Activated CD4-positive, alpha-beta memory T cell treated with anti-CD3 and anti-CD28 coated beads for 36 hours (primary cell): ENCODE measurements at regions not wholly inside any gene's neighbourhood (a gene's known extent, or its start where the extent isn't known, plus 50 kb on each side); places are given as distances from the start of the nearest gene placed in this dataset.
"Not testable (repeated sequence)": the region's sequence is repeated elsewhere in the genome, so short reads cannot be mapped to it uniquely, and the experiment has no call there.

Source experiments
- CTCF ChIA-PET: fragments of 350-600 bp; sonication (Branson Sonifier 250); formaldehyde crosslinking; loops from one replicate; lab custom pipeline; 2021; ENCODE audit warnings: antibody characterized with exemption, inconsistent platforms; lab: Charles Lee
- POLR2A ChIA-PET: fragments of 350-600 bp; sonication (Branson Sonifier 250); formaldehyde crosslinking; loops from one replicate; lab custom pipeline; 2021; ENCODE audit warnings: antibody characterized with exemption; lab: Charles Lee
- DNase-seq: peaks from one replicate; pipeline ENCODE4 v3.0.0-alpha.2; 2020
- H3K27ac Mint-ChIP-seq: one replicate; pipeline ENCODE4 v1.8.0; 2021; ENCODE audit warnings: mixed read lengths
- H3K27me3 Mint-ChIP-seq: one replicate; pipeline ENCODE4 v1.8.0; 2021; ENCODE audit warnings: mixed read lengths
- H3K36me3 Mint-ChIP-seq: one replicate; pipeline ENCODE4 v1.8.0; 2021; ENCODE audit warnings: mixed read lengths
- H3K4me1 Mint-ChIP-seq: one replicate; pipeline ENCODE4 v1.8.0; 2021; ENCODE audit warnings: low read depth, mixed read lengths
- H3K4me3 Mint-ChIP-seq: one replicate; pipeline ENCODE4 v1.8.0; 2021; ENCODE audit warnings: mild to moderate bottlenecking, mixed read lengths
- H3K9me3 Mint-ChIP-seq: one replicate; pipeline ENCODE4 v1.8.0; 2021; ENCODE audit warnings: mixed read lengths
- intact Hi-C: fragments of 100-400 bp; cut with micrococcal nuclease; formaldehyde crosslinking; loops from one replicate; pipeline ENCODE4 v1.15.1; 2023

DNA sequence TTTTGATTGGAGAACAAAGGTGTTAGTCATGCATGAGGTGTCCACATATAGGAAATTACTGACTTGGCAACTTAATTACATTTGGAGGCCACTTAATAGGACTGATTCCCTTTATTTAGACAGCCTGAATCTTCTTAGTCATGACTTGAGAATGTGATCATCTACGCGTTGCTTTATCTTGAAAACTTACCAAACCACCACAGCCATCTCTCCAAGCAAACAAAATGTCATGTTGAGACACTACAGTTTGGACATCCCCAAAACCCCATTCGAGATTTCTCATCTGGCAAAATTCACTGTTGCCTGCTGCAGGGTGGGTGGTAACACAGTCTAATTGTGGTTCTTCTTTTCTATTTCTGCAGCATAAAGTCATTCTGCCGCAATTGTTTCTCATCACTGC is 176.5 kb upstream of the CDH5 start:
- Mint-ChIP-seq H3K4me1 (no peaks in the 10 kb centered on the region), H3K36me3 (no peaks in the 10 kb centered on the region)

DNA sequence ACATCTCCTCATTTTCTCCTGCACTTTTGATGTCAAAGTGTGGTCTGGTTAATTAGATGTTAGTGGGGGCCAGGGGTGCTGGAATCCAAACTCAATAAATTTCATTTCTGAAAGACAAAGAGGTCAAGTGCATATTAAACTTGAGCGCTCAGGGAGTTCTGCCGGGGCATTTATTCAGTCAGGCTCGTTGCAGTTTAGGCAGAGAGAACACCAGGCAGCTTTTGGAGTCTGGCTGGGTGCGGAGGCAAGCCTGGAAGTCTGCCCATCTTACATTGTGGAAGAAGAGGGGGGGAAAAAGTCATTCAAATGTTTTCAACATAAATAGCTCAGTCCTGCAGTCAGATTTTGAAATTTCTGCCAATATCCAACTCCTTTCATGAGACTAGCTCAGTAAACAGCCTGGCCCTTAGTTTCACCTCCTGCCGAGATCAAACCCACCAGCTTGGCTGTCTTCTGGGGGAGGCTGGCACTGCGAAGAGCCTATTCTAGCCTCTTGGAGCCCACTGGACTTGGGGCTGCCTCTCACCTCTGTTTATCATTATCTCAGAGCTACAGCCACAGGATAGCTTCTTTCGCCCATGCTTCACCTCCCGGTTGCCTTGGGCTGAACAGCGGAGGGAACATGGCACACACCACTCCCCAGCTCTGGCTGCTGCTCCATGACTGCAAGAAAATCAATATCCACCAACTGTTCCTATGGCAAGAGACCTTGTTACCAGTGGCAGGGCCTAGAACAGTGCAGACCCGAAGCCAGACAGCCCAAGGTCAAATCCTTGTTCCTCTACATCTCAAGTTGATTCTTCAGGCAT is 177.4 kb upstream of the CDH5 start:
- DNase-seq, result no peak
- intact Hi-C loops, result no loop called here
- H3K4me1 Mint-ChIP-seq, result no peaks in the 10 kb centered on the region
- CTCF ChIA-PET, result no interaction called here
- no peaks in the 10 kb centered on the region for H3K36me3 Mint-ChIP-seq
- no peak overlapping the region for H3K4me3 Mint-ChIP-seq
- no peak overlapping the region for H3K27ac Mint-ChIP-seq
- POLR2A ChIA-PET, result no interaction called here
- peaks cover 10% of the 10 kb centered on the region for H3K27me3 Mint-ChIP-seq
- peaks cover 3% of the 10 kb centered on the region for H3K9me3 Mint-ChIP-seq

More for the DNA sequence above, 176.5 kb upstream of the CDH5 start:
- H3K4me3 Mint-ChIP-seq, result no peak overlapping the region
- no peak overlapping the region for H3K27ac Mint-ChIP-seq
- ChIA-PET CTCF (no interaction called here), POLR2A (no interaction called here)
- intact Hi-C loops, result no loop called here
- peaks cover 3% of the 10 kb centered on the region for H3K9me3 Mint-ChIP-seq
- DNase-seq, result no peak
- peaks cover 10% of the 10 kb centered on the region for H3K27me3 Mint-ChIP-seq

DNA sequence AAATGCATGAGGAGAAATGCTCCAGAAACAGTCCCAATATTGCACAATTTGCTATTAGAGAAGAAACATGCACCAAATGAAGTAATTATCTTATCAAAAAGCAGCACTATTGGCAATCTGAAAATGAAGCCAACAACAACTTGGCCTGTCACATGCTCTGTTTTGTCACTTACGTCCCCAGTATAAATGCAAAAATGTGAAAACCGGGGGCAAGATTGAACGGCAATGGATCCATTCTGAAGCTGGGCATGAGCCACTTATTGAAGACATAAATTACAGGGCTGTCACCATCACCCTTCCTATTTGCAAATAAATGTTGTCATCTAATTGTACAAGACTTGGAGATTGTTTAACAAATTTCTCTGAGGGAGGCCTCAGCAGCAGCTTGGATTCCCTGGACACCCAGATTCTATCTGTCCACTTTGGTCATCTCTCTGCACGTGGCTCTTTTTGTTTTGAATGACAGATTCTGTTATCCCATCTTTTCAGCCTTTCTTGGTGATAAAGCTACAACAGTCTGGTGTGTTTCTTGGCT is 180.2 kb upstream of the CDH5 start:
- H3K27me3 Mint-ChIP-seq, result peaks cover 17% of the 10 kb centered on the region
- no peaks in the 10 kb centered on the region for H3K36me3 Mint-ChIP-seq
- no peaks in the 10 kb centered on the region for H3K4me1 Mint-ChIP-seq
- no peak for DNase-seq
- no peak overlapping the region for H3K27ac Mint-ChIP-seq
- ChIA-PET POLR2A (no interaction called here), CTCF (no interaction called here)
- no peak overlapping the region for H3K4me3 Mint-ChIP-seq
- H3K9me3 Mint-ChIP-seq, result peaks cover 3% of the 10 kb centered on the region
- intact Hi-C loops, result no loop called here

DNA sequence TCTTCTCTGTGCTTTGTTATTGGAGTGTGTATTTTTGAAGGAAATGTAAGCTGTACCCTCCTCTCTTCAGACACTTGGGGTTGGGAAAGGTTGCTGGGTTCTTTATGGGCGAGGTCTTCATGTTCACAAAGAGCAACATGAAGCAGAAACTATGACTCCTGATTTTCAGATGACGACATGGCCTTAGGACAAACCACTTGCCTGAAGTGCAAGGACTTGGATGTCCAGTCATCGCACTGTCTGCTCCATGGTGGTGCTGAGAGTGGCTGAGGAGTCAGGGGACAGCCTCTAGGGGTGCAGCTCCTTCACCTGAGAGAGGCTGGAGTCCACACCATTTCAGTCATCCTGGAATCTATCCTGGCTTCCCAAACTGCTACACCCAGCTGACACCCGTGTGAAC is 183.9 kb upstream of the CDH5 start:
- CTCF ChIA-PET, result no interaction called here
- H3K27ac Mint-ChIP-seq, result no peak overlapping the region
- no peak for DNase-seq

DNA sequence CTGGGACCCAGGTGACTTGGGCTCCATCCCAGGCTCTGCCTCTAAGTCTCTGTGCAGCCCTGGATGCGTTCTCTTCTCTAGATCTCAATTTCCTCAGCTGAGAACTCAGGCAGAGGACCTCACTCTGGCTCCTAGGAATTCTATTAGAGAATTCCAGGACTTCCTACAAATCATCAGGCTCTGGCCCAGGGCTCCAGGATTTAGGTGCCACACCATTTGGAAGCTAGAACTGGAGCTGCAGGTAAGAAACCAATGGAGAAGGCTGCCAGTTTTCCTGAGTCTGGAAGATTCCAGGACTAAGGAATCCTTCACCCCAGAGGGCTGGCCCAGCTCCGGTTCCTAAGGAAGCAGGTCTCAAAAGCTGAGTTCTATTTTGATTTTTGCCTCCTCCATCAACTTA is 189.8 kb upstream of the CDH5 start:
- Mint-ChIP-seq H3K9me3 (peaks cover 10% of the 10 kb centered on the region), H3K4me3 (no peak overlapping the region), H3K4me1 (no peaks in the 10 kb centered on the region), H3K36me3 (no peaks in the 10 kb centered on the region), H3K27ac (no peak overlapping the region), H3K27me3 (peaks cover 8% of the 10 kb centered on the region)
- ChIA-PET POLR2A (no interaction called here), CTCF (no interaction called here)
- no peak for DNase-seq
- intact Hi-C loops, result no loop called here

More for the DNA sequence above, 183.9 kb upstream of the CDH5 start:
- Mint-ChIP-seq H3K27me3 (peaks cover 13% of the 10 kb centered on the region), H3K4me1 (no peaks in the 10 kb centered on the region), H3K9me3 (peaks cover 10% of the 10 kb centered on the region), H3K36me3 (no peaks in the 10 kb centered on the region), H3K4me3 (no peak overlapping the region)
- POLR2A ChIA-PET, result no interaction called here
- intact Hi-C loops, result no loop called here

DNA sequence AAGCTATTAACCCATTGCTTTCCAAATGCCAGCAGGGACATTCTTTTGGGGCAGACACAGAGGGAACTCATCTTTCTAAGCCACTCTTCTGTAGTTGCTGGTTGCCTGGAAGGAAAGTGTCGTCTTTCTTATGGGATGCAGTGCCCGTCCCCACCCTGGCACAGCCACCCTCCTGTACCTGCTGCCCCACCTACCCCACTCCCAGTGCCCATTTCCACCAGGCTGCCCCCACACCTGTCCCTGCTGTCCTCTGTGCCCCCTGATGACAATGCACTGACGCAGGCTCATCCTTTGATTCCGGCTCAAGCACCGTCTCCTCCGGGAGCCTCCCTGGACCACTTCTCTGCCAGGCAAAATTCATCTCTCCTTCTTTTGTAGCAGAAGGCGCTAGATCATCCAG is 190.4 kb upstream of the CDH5 start:
- Mint-ChIP-seq H3K4me1 (no peaks in the 10 kb centered on the region), H3K27me3 (peaks cover 3% of the 10 kb centered on the region), H3K4me3 (no peak overlapping the region), H3K27ac (no peak overlapping the region), H3K9me3 (peaks cover 10% of the 10 kb centered on the region), H3K36me3 (no peaks in the 10 kb centered on the region)
- DNase-seq, result no peak
- ChIA-PET CTCF (no interaction called here), POLR2A (no interaction called here)
- intact Hi-C loops, result no loop called here

DNA sequence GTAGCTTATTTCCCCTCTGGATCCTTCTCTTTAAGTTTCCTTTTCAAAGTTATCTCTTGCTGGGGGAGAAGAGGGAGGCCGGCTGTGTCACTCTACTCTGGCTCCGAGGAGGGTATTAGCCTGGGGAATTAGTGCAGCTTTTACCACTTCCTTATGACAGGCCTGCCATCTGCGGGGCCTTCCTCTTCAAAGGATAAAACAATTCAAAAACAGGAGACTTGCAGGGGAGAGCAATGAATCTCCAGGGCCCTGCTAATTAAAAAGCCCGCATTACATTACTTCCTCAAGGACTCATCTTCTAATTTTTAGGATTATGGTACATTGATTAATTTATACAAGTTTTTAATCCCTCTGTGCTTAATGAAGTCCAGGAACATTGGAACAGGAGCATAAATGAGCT is 190.9 kb upstream of the CDH5 start:
- Mint-ChIP-seq H3K36me3 (no peaks in the 10 kb centered on the region), H3K27ac (no peak overlapping the region), H3K4me3 (no peak overlapping the region), H3K4me1 (no peaks in the 10 kb centered on the region), H3K9me3 (peaks cover 10% of the 10 kb centered on the region), H3K27me3 (peaks cover 3% of the 10 kb centered on the region)
- no peak for DNase-seq
- ChIA-PET POLR2A (no interaction called here), CTCF (no interaction called here)
- intact Hi-C loops, result no loop called here

DNA sequence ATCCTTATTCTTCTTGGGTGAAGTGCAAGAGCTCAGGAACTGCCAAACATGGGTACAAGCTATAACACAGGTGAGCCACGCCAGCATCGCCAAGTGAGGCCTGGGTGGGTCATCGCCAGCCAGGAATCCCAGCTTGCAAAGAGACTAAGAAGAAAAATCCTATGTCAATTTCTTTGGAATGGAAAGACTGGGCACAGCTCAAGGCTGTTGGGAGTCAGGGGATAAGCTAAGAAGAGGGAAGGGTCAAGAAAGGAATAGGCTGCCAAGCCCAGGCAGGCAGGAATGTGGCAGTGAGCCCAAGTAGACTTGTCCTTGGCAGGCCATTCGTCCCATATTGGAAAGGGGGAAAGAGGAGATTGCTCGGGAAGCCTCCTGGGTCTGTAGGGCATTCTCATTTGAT is 191.4 kb upstream of the CDH5 start:
- no peaks in the 10 kb centered on the region for H3K4me1 Mint-ChIP-seq
- no peak overlapping the region for H3K27ac Mint-ChIP-seq
- intact Hi-C loops, result no loop called here
- POLR2A ChIA-PET, result no interaction called here
- no peaks in the 10 kb centered on the region for H3K36me3 Mint-ChIP-seq
- CTCF ChIA-PET, result no interaction called here
- no peak overlapping the region for H3K4me3 Mint-ChIP-seq
- H3K27me3 Mint-ChIP-seq, result peaks cover under 1% of the 10 kb centered on the region
- DNase-seq, result no peak
- H3K9me3 Mint-ChIP-seq, result peaks cover 5% of the 10 kb centered on the region

DNA sequence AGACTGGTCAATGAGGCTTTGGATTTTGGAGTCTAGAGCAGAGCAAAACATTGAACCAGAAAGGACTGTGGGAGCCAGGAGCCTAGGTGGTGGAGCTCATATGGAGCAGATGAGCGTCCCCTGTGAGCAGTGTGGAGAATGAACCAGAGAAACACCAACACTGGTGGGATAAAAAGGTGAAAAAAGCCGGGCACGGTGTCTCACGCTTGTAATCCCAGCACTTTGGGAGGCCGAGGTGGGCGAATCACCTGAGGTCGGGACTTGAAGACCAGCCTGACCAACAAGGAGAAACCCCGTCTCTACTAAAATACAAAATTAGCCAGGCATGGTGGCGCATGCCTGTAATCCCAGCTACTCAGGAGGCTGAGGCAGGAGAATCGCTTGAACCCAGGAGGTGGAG is 192.7 kb upstream of the CDH5 start:
- H3K9me3 Mint-ChIP-seq, H3K4me1 Mint-ChIP-seq, intact Hi-C loops, POLR2A ChIA-PET, H3K36me3 Mint-ChIP-seq, DNase-seq, CTCF ChIA-PET, H3K4me3 Mint-ChIP-seq, H3K27me3 Mint-ChIP-seq, H3K27ac Mint-ChIP-seq: not testable (repeated sequence)

DNA sequence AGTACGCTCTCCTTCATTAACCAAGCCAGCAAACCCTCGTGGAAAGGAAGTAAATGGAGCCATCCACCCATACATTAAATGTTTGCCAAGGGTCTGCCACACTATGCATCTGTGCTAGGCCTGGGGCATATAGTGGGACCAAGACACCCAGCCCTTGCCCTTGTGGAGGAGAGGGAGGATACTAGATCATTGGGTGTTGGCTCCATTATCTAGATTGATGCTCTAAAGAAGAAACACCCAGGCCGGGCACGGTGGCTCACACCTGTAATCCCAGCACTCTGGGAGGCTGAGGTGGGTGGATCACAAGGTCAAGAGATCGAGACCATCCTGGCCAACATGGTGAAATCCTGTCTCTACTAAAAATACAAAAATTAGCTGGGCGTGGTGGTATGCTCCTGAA is 193.3 kb upstream of the CDH5 start:
- H3K9me3 Mint-ChIP-seq, H3K4me1 Mint-ChIP-seq, DNase-seq, H3K36me3 Mint-ChIP-seq, H3K4me3 Mint-ChIP-seq, H3K27ac Mint-ChIP-seq, POLR2A ChIA-PET, H3K27me3 Mint-ChIP-seq, intact Hi-C loops, CTCF ChIA-PET: not testable (repeated sequence)

DNA sequence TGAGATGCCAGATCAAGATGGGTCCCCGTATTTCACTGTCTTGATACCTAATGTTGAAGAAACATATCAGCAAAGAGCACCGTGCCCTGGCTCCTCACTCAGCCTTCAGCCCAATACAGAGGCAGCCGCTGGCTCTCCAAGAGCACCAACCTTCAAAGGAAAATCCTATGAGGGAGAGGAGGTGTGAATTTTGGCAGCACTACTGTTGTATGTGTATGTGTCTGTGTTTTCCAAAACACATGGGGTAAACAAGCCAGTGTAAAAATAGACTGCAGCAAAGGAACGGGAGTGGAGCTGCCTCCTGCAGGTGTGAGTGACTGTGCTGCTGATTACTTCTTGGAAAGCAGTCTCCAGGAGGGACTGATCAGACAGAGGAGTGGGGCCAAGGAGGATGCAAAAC is 194.0 kb upstream of the CDH5 start:
- DNase-seq, result no peak
- ChIA-PET CTCF (interaction anchor here (1.2 kb wide), 1 partner anchor 185 kb away, joined by 3 read pairs; no protein-coding TSS in a partner anchor), POLR2A (no interaction called here)
- H3K36me3 Mint-ChIP-seq, result no peaks in the 10 kb centered on the region
- no peaks in the 10 kb centered on the region for H3K9me3 Mint-ChIP-seq
- H3K27ac Mint-ChIP-seq, result no peak overlapping the region
- no peaks in the 10 kb centered on the region for H3K27me3 Mint-ChIP-seq
- intact Hi-C loops, result no loop called here
- no peaks in the 10 kb centered on the region for H3K4me1 Mint-ChIP-seq
- H3K4me3 Mint-ChIP-seq, result no peak overlapping the region

DNA sequence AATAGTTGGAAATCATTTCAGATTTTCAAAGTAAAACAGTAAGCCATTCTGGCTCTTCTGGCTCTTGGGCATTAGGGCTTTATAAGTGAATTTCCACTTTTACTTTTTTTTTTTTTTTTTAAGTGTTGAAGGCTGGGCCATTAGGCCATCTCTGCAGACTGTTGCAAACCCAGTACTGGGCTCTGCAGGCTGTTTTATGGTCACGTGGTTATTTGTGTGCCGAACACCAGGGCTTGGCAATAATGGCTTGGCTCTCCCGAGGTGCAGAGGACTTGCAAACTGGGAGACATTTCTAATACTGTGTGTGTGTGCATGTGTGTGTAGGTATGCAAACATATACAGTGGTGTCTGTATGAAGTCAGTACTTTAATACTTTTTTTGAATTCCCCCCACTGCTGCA is 194.9 kb upstream of the CDH5 start:
- no peaks in the 10 kb centered on the region for H3K27me3 Mint-ChIP-seq
- intact Hi-C loops, result no loop called here
- POLR2A ChIA-PET, result no interaction called here
- H3K4me1 Mint-ChIP-seq, result no peaks in the 10 kb centered on the region
- CTCF ChIA-PET, result interaction anchor here (1.2 kb wide), 1 partner anchor 186 kb away, joined by 3 read pairs; no protein-coding TSS in a partner anchor
- no peak overlapping the region for H3K4me3 Mint-ChIP-seq
- no peak overlapping the region for H3K27ac Mint-ChIP-seq
- H3K36me3 Mint-ChIP-seq, result no peaks in the 10 kb centered on the region
- H3K9me3 Mint-ChIP-seq, result no peaks in the 10 kb centered on the region
- no peak for DNase-seq

DNA sequence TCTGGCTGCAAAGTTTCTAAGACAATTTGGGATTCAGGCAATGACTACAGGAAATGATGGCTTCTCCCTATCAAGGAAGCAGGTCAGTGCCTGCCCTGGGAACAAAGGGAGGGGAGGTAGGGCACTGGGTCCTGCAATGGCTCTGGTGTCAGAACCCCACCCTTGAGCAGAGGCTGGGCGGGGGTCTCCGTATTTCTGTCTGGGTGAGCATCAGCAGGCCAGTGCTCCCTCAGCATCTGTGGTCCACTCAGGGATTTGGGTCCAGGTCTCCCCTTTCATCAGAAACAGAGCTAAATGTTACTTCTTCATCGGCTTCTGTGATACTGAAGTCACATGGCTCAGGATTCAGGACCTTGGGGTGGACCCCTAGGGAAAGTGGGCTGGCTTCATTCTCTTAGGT is 195.5 kb upstream of the CDH5 start:
- Mint-ChIP-seq H3K4me1 (no peaks in the 10 kb centered on the region), H3K27me3 (no peaks in the 10 kb centered on the region), H3K36me3 (no peaks in the 10 kb centered on the region), H3K4me3 (no peak overlapping the region), H3K27ac (no peak overlapping the region), H3K9me3 (no peaks in the 10 kb centered on the region)
- intact Hi-C loops, result no loop called here
- ChIA-PET POLR2A (no interaction called here), CTCF (no interaction called here)
- no peak for DNase-seq
